B cell (primary cell): ENCODE measurements at regions not wholly inside any gene's neighbourhood (a gene's known extent, or its start where the extent isn't known, plus 50 kb on each side); places are given as distances from the start of the nearest gene placed in this dataset.

Experiments
- EZH2 ChIP-seq: IDR thresholded peaks from 2 replicates; pipeline ENCODE4 v1.6.1; 2012; ENCODE audit warnings: borderline replicate concordance, low read depth, mild to moderate bottlenecking, moderate library complexity, low read length; ENCODE audit not compliant: insufficient read depth, poor library complexity, severe bottlenecking
- TF ChIP-seq, protein P1 (sequence below): fragments of 200-600 bp; IDR thresholded peaks from one replicate; pipeline ENCODE4 v1.8.0; 2022; ENCODE audit warnings: antibody characterized with exemption, mild to moderate bottlenecking

DNA sequence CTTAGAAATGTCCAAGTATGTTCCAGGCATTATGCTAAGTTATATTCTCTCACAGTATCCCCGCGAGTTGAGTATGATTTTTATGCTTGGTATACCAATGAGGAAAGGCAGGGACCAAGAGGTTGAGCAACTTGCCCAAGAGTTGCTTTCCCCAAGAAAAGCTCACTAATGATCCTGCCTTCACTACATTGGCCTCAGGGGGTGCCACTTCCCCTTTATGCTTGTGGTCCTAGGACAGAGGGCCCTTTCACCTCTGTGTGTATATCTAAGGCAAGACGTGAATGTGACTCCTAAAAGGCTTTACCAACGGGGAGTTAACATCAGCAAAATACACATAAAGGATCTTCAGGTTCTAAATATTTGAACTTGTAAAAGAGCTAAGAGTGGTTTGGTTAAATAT lies 164.4 kb upstream of the CPEB2 start:
- TF ChIP-seq, protein P1, sequence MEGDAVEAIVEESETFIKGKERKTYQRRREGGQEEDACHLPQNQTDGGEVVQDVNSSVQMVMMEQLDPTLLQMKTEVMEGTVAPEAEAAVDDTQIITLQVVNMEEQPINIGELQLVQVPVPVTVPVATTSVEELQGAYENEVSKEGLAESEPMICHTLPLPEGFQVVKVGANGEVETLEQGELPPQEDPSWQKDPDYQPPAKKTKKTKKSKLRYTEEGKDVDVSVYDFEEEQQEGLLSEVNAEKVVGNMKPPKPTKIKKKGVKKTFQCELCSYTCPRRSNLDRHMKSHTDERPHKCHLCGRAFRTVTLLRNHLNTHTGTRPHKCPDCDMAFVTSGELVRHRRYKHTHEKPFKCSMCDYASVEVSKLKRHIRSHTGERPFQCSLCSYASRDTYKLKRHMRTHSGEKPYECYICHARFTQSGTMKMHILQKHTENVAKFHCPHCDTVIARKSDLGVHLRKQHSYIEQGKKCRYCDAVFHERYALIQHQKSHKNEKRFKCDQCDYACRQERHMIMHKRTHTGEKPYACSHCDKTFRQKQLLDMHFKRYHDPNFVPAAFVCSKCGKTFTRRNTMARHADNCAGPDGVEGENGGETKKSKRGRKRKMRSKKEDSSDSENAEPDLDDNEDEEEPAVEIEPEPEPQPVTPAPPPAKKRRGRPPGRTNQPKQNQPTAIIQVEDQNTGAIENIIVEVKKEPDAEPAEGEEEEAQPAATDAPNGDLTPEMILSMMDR, result no peak
- no peak for TF ChIP-seq EZH2
